ENCODE measurements at regions not wholly inside any gene's neighbourhood (a gene's known extent, or its start where the extent isn't known, plus 50 kb on each side); places are given as distances from the start of the nearest gene placed in this dataset.
"Not testable (repeated sequence)": the region's sequence is repeated elsewhere in the genome, so short reads cannot be mapped to it uniquely, and the experiment has no call there.

DNA sequence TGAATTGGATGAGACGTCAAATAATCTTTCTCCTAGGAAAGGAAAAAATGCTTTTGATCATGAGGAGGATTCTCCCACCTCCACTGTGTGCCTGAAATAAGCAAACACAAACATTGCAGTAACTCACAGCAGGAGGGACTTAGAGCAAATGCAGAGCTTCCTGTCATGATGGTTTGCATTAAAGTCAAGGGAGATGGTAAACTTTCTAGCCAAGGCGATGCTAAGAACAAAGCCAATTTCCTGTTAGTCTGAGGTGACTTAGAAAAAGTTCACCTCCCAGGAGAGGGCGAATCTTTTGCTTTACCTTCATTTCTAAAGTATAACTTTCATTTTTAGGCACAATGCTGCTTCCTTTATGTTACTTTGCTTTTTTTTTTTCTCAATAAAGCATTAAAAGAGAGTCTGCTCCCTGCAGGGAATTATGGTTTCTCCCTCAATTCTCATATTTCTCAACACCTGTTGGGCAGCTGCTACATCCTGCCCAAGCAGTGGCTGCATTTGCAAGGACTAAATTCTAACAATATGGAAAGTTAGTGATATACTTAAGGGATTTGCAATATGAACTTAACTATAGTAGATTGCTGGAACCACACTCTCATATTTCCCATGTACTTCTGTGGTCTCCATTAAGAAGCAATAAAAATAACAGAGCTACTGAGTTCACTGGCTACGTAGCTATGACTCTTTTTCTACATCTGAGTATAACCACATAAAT, 175.6 kb downstream of the PCTP start:
- TF ChIP-seq, protein P1, sequence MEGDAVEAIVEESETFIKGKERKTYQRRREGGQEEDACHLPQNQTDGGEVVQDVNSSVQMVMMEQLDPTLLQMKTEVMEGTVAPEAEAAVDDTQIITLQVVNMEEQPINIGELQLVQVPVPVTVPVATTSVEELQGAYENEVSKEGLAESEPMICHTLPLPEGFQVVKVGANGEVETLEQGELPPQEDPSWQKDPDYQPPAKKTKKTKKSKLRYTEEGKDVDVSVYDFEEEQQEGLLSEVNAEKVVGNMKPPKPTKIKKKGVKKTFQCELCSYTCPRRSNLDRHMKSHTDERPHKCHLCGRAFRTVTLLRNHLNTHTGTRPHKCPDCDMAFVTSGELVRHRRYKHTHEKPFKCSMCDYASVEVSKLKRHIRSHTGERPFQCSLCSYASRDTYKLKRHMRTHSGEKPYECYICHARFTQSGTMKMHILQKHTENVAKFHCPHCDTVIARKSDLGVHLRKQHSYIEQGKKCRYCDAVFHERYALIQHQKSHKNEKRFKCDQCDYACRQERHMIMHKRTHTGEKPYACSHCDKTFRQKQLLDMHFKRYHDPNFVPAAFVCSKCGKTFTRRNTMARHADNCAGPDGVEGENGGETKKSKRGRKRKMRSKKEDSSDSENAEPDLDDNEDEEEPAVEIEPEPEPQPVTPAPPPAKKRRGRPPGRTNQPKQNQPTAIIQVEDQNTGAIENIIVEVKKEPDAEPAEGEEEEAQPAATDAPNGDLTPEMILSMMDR (IDR thresholded peaks at IDR 0.05; ENCODE audit: low read depth, low read length, missing control alignments): no peak
- no peak overlapping the region for H3K4me3 ChIP-seq (replicated peaks; ENCODE audit: low read depth, low read length)
- no peak for DNase-seq (ENCODE audit: extremely low read depth, low read depth)

DNA sequence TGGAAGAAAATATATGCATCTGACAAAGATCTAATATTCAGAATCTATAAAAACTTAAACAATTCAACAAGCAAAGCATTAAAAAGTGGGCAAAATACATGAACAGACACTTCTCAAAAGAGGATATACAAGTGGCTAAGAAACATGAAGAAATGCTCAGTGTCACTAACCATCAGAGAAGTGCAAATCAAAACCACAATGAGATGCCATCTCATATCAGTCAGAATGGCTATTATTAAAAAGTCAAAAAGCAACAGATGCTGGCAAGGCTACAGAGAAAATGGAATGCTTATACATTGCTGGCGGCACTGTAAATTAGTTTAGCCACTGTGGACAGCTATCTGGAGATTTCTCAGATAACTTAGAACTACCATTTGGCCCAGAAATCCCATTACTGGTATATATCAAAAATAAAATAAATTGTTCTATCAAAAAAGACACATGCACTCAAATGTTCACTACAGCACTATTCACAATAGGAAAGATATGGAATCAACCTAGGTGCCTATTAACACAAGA, 179.5 kb downstream of the PCTP start:
- DNase-seq (ENCODE audit: extremely low read depth, low read depth): no peak
- no peak overlapping the region for H3K4me3 ChIP-seq (replicated peaks; ENCODE audit: low read depth, low read length)
- TF ChIP-seq, protein P1 (IDR thresholded peaks at IDR 0.05; ENCODE audit: low read depth, low read length, missing control alignments): no peak

DNA sequence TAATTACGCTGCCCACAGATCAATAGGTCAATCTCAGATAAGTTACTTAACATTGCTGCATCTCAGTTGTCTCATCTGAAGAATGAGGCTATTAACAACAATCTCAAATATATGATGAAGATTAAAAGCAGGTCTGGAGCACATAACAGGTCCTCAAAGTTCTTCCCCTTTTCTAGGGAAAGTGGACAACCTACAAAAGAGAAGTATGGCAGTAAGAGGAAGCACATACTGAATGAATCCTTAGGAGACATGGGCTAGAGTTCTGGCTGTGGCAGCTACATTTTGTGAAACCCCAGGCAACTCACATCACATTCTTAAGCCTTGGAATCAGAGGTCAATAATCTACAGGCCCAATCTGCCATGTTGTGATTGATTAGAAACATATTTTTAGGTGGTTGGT, 180.6 kb downstream of the PCTP start:
- DNase-seq (ENCODE audit: extremely low read depth, low read depth): no peak
- TF ChIP-seq, protein P1 (IDR thresholded peaks at IDR 0.05; ENCODE audit: low read depth, low read length, missing control alignments): no peak
- H3K4me3 ChIP-seq (replicated peaks; ENCODE audit: low read depth, low read length): no peak overlapping the region

DNA sequence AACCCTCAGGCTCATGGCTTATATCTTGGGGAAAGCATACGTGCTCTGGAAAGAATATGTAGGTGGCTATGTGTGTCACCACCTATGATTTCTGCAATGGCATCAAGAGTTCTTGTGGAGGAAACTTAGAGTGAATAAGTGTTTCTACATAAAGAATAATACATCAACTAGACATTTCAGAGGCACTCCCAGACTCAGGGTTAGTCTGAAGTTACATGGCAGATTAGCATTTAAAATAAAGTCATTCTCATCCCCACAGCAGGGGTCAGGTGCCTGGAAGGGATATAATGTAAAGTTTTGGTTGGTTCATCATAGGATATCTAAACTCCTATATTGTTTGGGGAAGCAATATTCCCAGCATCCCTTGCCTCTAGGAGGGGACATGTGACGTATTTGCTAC, 182.1 kb downstream of the PCTP start:
- no peak for DNase-seq (ENCODE audit: extremely low read depth, low read depth)
- TF ChIP-seq, protein P1 (IDR thresholded peaks at IDR 0.05; ENCODE audit: low read depth, low read length, missing control alignments): no peak
- no peak overlapping the region for H3K4me3 ChIP-seq (replicated peaks; ENCODE audit: low read depth, low read length)

DNA sequence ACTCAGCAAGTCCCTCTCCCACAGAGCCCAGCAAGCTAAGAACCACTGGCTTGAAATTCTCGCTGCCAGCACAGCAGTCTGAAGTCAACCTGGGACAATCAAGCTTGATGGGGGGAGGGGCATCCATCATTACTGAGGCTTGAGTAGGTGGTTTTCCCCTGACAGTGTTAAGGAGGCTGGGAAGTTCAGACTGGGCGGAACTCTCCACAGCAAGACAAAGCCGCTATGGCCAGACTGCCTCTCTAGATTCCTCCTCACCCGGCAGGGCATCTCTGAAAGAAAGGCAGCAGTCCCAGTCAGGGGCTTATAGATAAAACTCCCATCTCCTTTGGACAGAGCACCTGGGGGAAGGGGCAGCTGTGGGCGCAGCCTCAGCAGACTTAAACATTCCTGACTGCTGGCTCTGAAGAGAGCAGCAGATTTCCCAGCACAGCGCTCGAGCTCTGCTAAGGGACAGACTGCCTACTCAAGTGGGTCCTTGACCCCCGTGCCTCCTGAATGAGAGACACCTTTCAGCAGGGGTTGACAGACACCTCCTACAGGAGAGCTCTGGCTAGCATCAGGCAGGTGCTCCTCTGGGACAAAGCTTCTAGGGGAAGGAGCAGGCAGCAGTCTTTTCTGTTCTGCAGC, 188.4 kb downstream of the PCTP start:
- DNase-seq (ENCODE audit: extremely low read depth, low read depth); H3K4me3 ChIP-seq (replicated peaks; ENCODE audit: low read depth, low read length): not testable (repeated sequence)

DNA sequence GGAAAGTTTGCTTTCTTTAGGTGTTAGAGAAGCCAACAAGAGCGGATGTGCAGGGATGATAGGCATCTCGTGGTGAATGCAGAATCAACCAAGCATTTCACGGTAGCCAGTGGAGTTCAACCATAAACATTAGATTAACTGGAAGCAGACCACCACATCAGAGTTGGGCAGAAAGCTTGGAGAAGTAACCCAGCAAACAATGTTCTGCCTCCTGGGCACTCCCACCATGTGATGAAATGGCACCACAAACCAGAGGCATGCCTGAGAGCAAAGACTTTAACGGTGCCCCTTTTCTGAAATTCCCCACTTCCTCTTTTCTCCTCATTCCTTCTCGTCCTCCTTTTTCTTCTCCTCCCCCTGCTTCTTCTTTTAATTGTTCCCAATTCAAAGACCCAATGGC, 193.5 kb upstream of the ANKFN1 start:
- TF ChIP-seq, protein P1 (IDR thresholded peaks at IDR 0.05; ENCODE audit: low read depth, low read length, missing control alignments): no peak
- DNase-seq (ENCODE audit: extremely low read depth, low read depth): no peak
- H3K4me3 ChIP-seq (replicated peaks; ENCODE audit: low read depth, low read length): no peak overlapping the region

DNA sequence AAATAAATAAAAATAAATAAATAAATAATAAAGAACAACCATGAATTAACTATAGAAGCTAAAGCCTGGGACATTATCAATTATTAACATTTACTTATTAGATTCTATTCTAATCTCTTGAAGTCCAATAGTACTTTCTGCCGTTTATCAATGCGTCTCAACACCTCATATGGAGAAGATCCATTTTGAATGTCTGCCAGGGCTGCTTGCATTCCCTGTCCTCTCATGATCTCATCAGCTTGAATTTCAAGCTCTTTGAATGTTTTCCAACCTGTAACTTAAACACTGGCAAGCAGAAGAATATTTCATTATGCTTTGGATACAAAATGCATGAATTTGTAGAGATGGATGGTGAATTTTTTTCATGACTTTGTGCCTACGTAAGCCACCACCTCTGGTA, 191.9 kb upstream of the ANKFN1 start:
- DNase-seq (ENCODE audit: extremely low read depth, low read depth): no peak

More for the DNA sequence above, 191.9 kb upstream of the ANKFN1 start:
- no peak overlapping the region for H3K4me3 ChIP-seq (replicated peaks; ENCODE audit: low read depth, low read length)
- TF ChIP-seq, protein P1 (IDR thresholded peaks at IDR 0.05; ENCODE audit: low read depth, low read length, missing control alignments): no peak

Measured in HFF-Myc (cell line).